H9 (cell line): ENCODE measurements at regions not wholly inside any gene's neighbourhood (a gene's known extent, or its start where the extent isn't known, plus 50 kb on each side); places are given as distances from the start of the nearest gene placed in this dataset.

Experiments
- DNase-seq: peaks from one replicate; pipeline ENCODE4 v3.0.0-alpha.2; 2017
- H2AFZ ChIP-seq: one replicate; pipeline ENCODE4 v1.6.1; 2013; ENCODE audit warnings: mild to moderate bottlenecking, low read length, control low read depth, moderate library complexity
- H2AK5ac ChIP-seq: 2 replicates; pipeline ENCODE4 v1.6.1; 2013; ENCODE audit warnings: low read length, control low read depth, mixed read lengths; ENCODE audit not compliant: insufficient read length
- H2BK120ac ChIP-seq: one replicate; pipeline ENCODE4 v1.6.1; 2013; ENCODE audit warnings: low read depth, mild to moderate bottlenecking, low read length, control low read depth, inconsistent platforms; ENCODE audit not compliant: poor library complexity, severe bottlenecking
- H2BK12ac ChIP-seq: 2 replicates; pipeline ENCODE4 v1.6.1; 2013; ENCODE audit warnings: low read length, control low read depth, mixed read lengths, low read depth; ENCODE audit not compliant: insufficient read length
- H2BK15ac ChIP-seq: 2 replicates; pipeline ENCODE4 v1.6.1; 2013; ENCODE audit warnings: low read depth, low read length, control low read depth
- H2BK20ac ChIP-seq: one replicate; pipeline ENCODE4 v1.6.1; 2013; ENCODE audit warnings: low read depth, mild to moderate bottlenecking, low read length, control low read depth, inconsistent platforms; ENCODE audit not compliant: poor library complexity, severe bottlenecking
- H2BK5ac ChIP-seq: 2 replicates; pipeline ENCODE4 v1.6.1; 2013; ENCODE audit warnings: low read length, control low read depth, mixed read lengths; ENCODE audit not compliant: insufficient read length
- H3K14ac ChIP-seq: 2 replicates; pipeline ENCODE4 v1.6.1; 2013; ENCODE audit warnings: low read length, control low read depth; ENCODE audit not compliant: insufficient read depth
- H3K18ac ChIP-seq: 2 replicates; pipeline ENCODE4 v1.6.1; 2013; ENCODE audit warnings: low read depth, mild to moderate bottlenecking, mixed read lengths, low read length, control low read depth; ENCODE audit not compliant: insufficient read length
- H3K23ac ChIP-seq: 2 replicates; pipeline ENCODE4 v1.6.1; 2013; ENCODE audit warnings: low read length, control low read depth, mixed read lengths, low read depth; ENCODE audit not compliant: insufficient read length
- H3K23me2 ChIP-seq: 2 replicates; pipeline ENCODE4 v1.6.1; 2013; ENCODE audit warnings: low read depth, mild to moderate bottlenecking, mixed read lengths, low read length, control low read depth; ENCODE audit not compliant: insufficient read length, poor library complexity, severe bottlenecking
- H3K27ac ChIP-seq: 2 replicates; pipeline ENCODE4 v1.5.1; 2013; ENCODE audit warnings: low read length, control low read depth, mixed read lengths, low read depth; ENCODE audit not compliant: insufficient read length
- H3K27me3 ChIP-seq: 2 replicates; pipeline ENCODE4 v1.6.1; 2013; ENCODE audit warnings: low read length, control low read depth, inconsistent platforms; ENCODE audit not compliant: insufficient read depth
- H3K4ac ChIP-seq: 2 replicates; pipeline ENCODE4 v1.6.1; 2013; ENCODE audit warnings: low read depth, mild to moderate bottlenecking, control low read depth, inconsistent platforms, low read length, moderate library complexity
- H3K4me1 ChIP-seq: 2 replicates; pipeline ENCODE4 v1.6.1; 2013; ENCODE audit warnings: low read length, control low read depth, inconsistent platforms; ENCODE audit not compliant: insufficient read depth
- H3K4me2 ChIP-seq: 2 replicates; pipeline ENCODE4 v1.6.1; 2013; ENCODE audit warnings: low read length, control low read depth, mixed read lengths; ENCODE audit not compliant: insufficient read length, insufficient read depth
- H3K56ac ChIP-seq: 2 replicates; pipeline ENCODE4 v1.6.1; 2013; ENCODE audit warnings: low read depth, mild to moderate bottlenecking, mixed read lengths, low read length, control low read depth; ENCODE audit not compliant: insufficient read length
- H3K79me1 ChIP-seq: 2 replicates; pipeline ENCODE4 v1.6.1; 2013; ENCODE audit warnings: low read depth, mild to moderate bottlenecking, moderate library complexity, low read length, control low read depth, inconsistent platforms; ENCODE audit not compliant: insufficient read depth, poor library complexity, severe bottlenecking
- H3K79me2 ChIP-seq: 2 replicates; pipeline ENCODE4 v1.6.1; 2013; ENCODE audit warnings: low read length, control low read depth, inconsistent platforms; ENCODE audit not compliant: insufficient read depth
- H3K9ac ChIP-seq: 2 replicates; pipeline ENCODE4 v1.6.1; 2013; ENCODE audit warnings: low read length, control low read depth, mixed read lengths; ENCODE audit not compliant: insufficient read length; ENCODE audit errors: extremely low read depth
- H3K9me3 ChIP-seq: one replicate; pipeline ENCODE4 v1.6.1; 2013; ENCODE audit warnings: low read depth, low read length, inconsistent platforms; ENCODE audit not compliant: control insufficient read depth
- H3T11ph ChIP-seq: one replicate; pipeline ENCODE4 v1.6.1; 2013; ENCODE audit warnings: mild to moderate bottlenecking, low read length, control low read depth, inconsistent platforms
- H4K20me1 ChIP-seq: one replicate; pipeline ENCODE4 v1.6.1; 2013; ENCODE audit not compliant: control insufficient read depth, insufficient read length, insufficient read depth
- H4K5ac ChIP-seq: 2 replicates; pipeline ENCODE4 v1.6.1; 2013; ENCODE audit warnings: low read depth, mild to moderate bottlenecking, mixed read lengths, low read length, control low read depth; ENCODE audit not compliant: insufficient read length
- H4K8ac ChIP-seq: replicated peaks from 2 replicates; pipeline ENCODE4 v1.6.1; 2013; ENCODE audit warnings: low read length, control low read depth, mixed read lengths, low read depth; ENCODE audit not compliant: insufficient read length
- H4K91ac ChIP-seq: 2 replicates; pipeline ENCODE4 v1.6.1; 2013; ENCODE audit warnings: low read depth, mild to moderate bottlenecking, moderate library complexity, mixed read lengths, low read length, control low read depth; ENCODE audit not compliant: insufficient read length
- H3K27ac Mint-ChIP-seq, 3 experiments: 2 replicates in 2 of 3; 3 replicates in 1 of 3; pipeline ENCODE4 v1.8.0; 2020 to 2021; ENCODE audit warnings: mixed read lengths in 3 of 3, mild to moderate bottlenecking in 1 of 3, moderate library complexity in 1 of 3
- H3K27me3 Mint-ChIP-seq: 2 replicates; pipeline ENCODE4 v1.8.0; 2021; ENCODE audit warnings: low read depth, mild to moderate bottlenecking, moderate library complexity, mixed read lengths
- H3K36me3 Mint-ChIP-seq, 3 experiments: 2 replicates in 2 of 3; 3 replicates in 1 of 3; pipeline ENCODE4 v1.8.0; 2020 to 2021; ENCODE audit warnings: low read depth in 3 of 3, mixed read lengths in 3 of 3; ENCODE audit not compliant: insufficient read depth in 1 of 3
- H3K4me1 Mint-ChIP-seq, 2 experiments: 2 replicates each; pipeline ENCODE4 v1.8.0; 2020; ENCODE audit warnings: mixed read lengths in 2 of 2
- H3K4me3 Mint-ChIP-seq, 2 experiments: 2 replicates in 1 of 2; 3 replicates in 1 of 2; pipeline ENCODE4 v1.8.0; 2020 to 2021; ENCODE audit warnings: mild to moderate bottlenecking in 2 of 2, mixed read lengths in 2 of 2, moderate library complexity in 1 of 2
- H3K9me3 Mint-ChIP-seq, 2 experiments: 2 replicates in 1 of 2; 3 replicates in 1 of 2; pipeline ENCODE4 v1.8.0; 2020; ENCODE audit warnings: mild to moderate bottlenecking in 2 of 2, mixed read lengths in 2 of 2, moderate library complexity in 1 of 2
- WGBS: extraction: QIAGEN DNeasy Blood & Tissue Kit; methylation state at CpG from one replicate; pipeline ENCODE4 v1.1.7; 2013; ENCODE audit warnings: missing lambda C conversion rate, low lambda C conversion rate, mixed read lengths; ENCODE audit not compliant: insufficient read length; ENCODE audit errors: extremely low coverage; 5-methylcytosine and 5-hydroxymethylcytosine counted together
- TF ChIP-seq, protein P1 (sequence below): fragments of 200-600 bp; sonication (generic); conservative IDR thresholded peaks from 3 replicates; pipeline ENCODE4 v1.8.0; 2021; ENCODE audit warnings: antibody characterized with exemption, mild to moderate bottlenecking

DNA sequence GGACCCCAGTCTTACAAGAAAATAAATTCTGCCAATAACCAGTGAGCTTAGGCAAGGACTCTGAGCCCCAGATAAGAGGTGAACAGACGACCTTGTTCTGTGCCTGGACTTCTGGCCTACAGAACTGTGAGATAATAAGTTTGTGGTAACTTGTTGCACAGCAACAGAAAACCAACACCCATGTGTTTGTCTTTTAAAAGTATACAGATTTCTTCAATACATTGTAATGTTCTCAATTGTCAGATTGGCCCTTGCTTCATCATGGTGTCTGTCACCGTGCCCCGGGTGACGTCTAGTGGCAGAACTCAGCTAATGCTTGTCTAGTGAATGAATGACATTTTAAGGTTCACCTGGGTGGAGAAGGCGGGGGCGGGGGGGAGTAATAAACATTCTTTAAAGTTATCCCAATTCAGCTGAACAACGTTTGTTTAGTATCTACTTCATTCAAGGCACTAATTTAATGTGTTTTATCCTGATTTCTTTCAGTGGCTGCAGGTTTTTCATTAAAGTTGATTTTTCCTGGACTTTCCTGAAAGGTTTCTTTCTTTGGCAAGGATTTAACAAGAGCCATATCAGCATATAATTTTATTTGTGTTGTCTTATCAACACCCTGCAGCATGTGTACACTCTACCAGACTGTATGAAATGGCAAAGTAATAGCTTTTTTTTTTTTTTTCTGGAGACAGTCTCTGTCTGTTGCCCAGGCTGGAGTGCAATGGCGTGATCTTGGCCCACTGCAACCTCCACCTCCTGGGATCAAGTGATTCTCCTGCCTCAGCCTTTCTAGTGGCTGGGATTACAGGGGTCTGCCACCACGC, 123.8 kb upstream of the DLX2 start:
- DNase-seq, result peak; percentile 17

More for the DNA sequence above, 123.8 kb upstream of the DLX2 start:
- H3K9me3 ChIP-seq, result no peaks in the 10 kb centered on the region
- WGBS, result no CpG with 5 or more reads among the region's 9 CpGs
- no peak overlapping the region for H2BK20ac ChIP-seq
- no peak overlapping the region for H4K91ac ChIP-seq
- H3K4me1 Mint-ChIP-seq, result peaks cover 16 to 20% of the 10 kb centered on the region in 2 experiments
- H3K23me2 ChIP-seq, result no peaks in the 10 kb centered on the region
- H2BK120ac ChIP-seq, result no peak overlapping the region
- no peaks in the 10 kb centered on the region for H3K79me2 ChIP-seq
- H3K9me3 Mint-ChIP-seq, result no peaks in the 10 kb centered on the region
- H4K5ac ChIP-seq, result no peak overlapping the region
- no peak overlapping the region for H3K9ac ChIP-seq
- no peak overlapping the region for H3T11ph ChIP-seq
- H3K27ac Mint-ChIP-seq, result no peak overlapping the region
- no peaks in the 10 kb centered on the region for H4K20me1 ChIP-seq
- no peak overlapping the region for H3K4ac ChIP-seq
- H3K4me2 ChIP-seq, result no peak overlapping the region
- no peak overlapping the region for H2BK5ac ChIP-seq
- no peak overlapping the region for H2AK5ac ChIP-seq
- H2AFZ ChIP-seq, result no peak overlapping the region
- H4K8ac ChIP-seq, result no peak overlapping the region
- H3K14ac ChIP-seq, result no peak overlapping the region
- no peaks in the 10 kb centered on the region for H3K27me3 ChIP-seq
- H2BK15ac ChIP-seq, result no peak overlapping the region
- H3K27ac ChIP-seq, result no peak overlapping the region
- peaks cover 8% of the 10 kb centered on the region for H3K27me3 Mint-ChIP-seq
- H3K23ac ChIP-seq, result no peak overlapping the region
- TF ChIP-seq, protein P1, sequence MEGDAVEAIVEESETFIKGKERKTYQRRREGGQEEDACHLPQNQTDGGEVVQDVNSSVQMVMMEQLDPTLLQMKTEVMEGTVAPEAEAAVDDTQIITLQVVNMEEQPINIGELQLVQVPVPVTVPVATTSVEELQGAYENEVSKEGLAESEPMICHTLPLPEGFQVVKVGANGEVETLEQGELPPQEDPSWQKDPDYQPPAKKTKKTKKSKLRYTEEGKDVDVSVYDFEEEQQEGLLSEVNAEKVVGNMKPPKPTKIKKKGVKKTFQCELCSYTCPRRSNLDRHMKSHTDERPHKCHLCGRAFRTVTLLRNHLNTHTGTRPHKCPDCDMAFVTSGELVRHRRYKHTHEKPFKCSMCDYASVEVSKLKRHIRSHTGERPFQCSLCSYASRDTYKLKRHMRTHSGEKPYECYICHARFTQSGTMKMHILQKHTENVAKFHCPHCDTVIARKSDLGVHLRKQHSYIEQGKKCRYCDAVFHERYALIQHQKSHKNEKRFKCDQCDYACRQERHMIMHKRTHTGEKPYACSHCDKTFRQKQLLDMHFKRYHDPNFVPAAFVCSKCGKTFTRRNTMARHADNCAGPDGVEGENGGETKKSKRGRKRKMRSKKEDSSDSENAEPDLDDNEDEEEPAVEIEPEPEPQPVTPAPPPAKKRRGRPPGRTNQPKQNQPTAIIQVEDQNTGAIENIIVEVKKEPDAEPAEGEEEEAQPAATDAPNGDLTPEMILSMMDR, result no peak
- no peak overlapping the region for H3K18ac ChIP-seq
- no peak overlapping the region for H2BK12ac ChIP-seq
- no peaks in the 10 kb centered on the region for H3K36me3 Mint-ChIP-seq
- H3K79me1 ChIP-seq, result no peaks in the 10 kb centered on the region
- H3K4me3 Mint-ChIP-seq, result no peak overlapping the region
- no peak overlapping the region for H3K56ac ChIP-seq
- H3K4me1 ChIP-seq, result no peaks in the 10 kb centered on the region; the same call in 1 of the 2 replicates
